MM.1S (cell line): ENCODE measurements at regions not wholly inside any gene's neighbourhood (a gene's known extent, or its start where the extent isn't known, plus 50 kb on each side); places are given as distances from the start of the nearest gene placed in this dataset.

Source experiments
- DNase-seq: peaks from one replicate; pipeline ENCODE4 v3.0.0-alpha.2; 2015
- H2AFZ ChIP-seq: fragments of 300-600 bp; sonication (generic); 2 replicates; pipeline ENCODE4 v1.6.0; 2016; ENCODE audit warnings: antibody characterized with exemption, low read length
- H3F3A ChIP-seq: fragments of 300-600 bp; sonication (generic); 2 replicates; pipeline ENCODE4 v1.6.1; 2016; ENCODE audit warnings: mild to moderate bottlenecking, antibody characterized with exemption, low read length, moderate library complexity, mixed read lengths; ENCODE audit not compliant: insufficient read depth
- H3K27ac ChIP-seq: fragments of 300-600 bp; sonication (generic); 2 replicates; pipeline ENCODE4 v1.5.1; 2016; ENCODE audit warnings: mild to moderate bottlenecking, low read length
- H3K27me3 ChIP-seq: fragments of 300-600 bp; sonication (generic); replicated peaks from 2 replicates; pipeline ENCODE4 v1.6.0; 2016; ENCODE audit warnings: low read length; ENCODE audit not compliant: insufficient read depth
- H3K36me3 ChIP-seq: fragments of 300-600 bp; sonication (generic); replicated peaks from 2 replicates; pipeline ENCODE4 v1.6.1; 2016; ENCODE audit warnings: mild to moderate bottlenecking, low read length, mixed read lengths; ENCODE audit not compliant: insufficient read depth
- H3K4me1 ChIP-seq: fragments of 300-600 bp; sonication (generic); 2 replicates; pipeline ENCODE4 v1.6.1; 2016; ENCODE audit warnings: low read length, mixed read lengths
- H3K4me2 ChIP-seq: fragments of 300-600 bp; sonication (generic); 2 replicates; pipeline ENCODE4 v1.6.0; 2016; ENCODE audit warnings: low read depth, low read length
- H3K4me3 ChIP-seq: fragments of 300-600 bp; sonication (generic); 2 replicates; pipeline ENCODE4 v1.5.1; 2016; ENCODE audit warnings: low read length, mixed read lengths
- H3K79me2 ChIP-seq: fragments of 300-600 bp; sonication (generic); 2 replicates; pipeline ENCODE4 v1.6.1; 2016; ENCODE audit warnings: mixed run types, low read length, mixed read lengths
- H3K9ac ChIP-seq: fragments of 300-600 bp; sonication (generic); 2 replicates; pipeline ENCODE4 v1.6.1; 2016; ENCODE audit warnings: low read length, mixed read lengths
- H3K9me2 ChIP-seq: fragments of 300-600 bp; sonication (generic); replicated peaks from 2 replicates; pipeline ENCODE4 v1.6.1; 2016; ENCODE audit warnings: mild to moderate bottlenecking, low read length, mixed read lengths; ENCODE audit not compliant: insufficient read depth
- H3K9me3 ChIP-seq: fragments of 300-600 bp; sonication (generic); replicated peaks from 2 replicates; pipeline ENCODE4 v1.6.1; 2016; ENCODE audit warnings: mild to moderate bottlenecking, low read length, mixed read lengths; ENCODE audit not compliant: insufficient read depth
- H4K20me1 ChIP-seq: fragments of 300-600 bp; sonication (generic); 2 replicates; pipeline ENCODE4 v1.6.1; 2016; ENCODE audit warnings: mild to moderate bottlenecking, low read length, moderate library complexity, mixed read lengths; ENCODE audit not compliant: insufficient read depth
- EZH2 ChIP-seq: fragments of 300-600 bp; sonication (generic); optimal IDR thresholded peaks from 2 replicates; pipeline ENCODE3; 2017; ENCODE audit warnings: low read depth, mild to moderate bottlenecking, antibody characterized with exemption, low read length, mixed read lengths
- EZH2phosphoT487 ChIP-seq: fragments of 300-600 bp; sonication (generic); IDR thresholded peaks from 2 replicates; pipeline ENCODE4 v1.6.1; 2018; ENCODE audit warnings: antibody characterized with exemption, low read length
- TF ChIP-seq, protein P1 (sequence below): fragments of 300-600 bp; sonication (generic); IDR thresholded peaks from 2 replicates; pipeline ENCODE4 v1.5.1; 2016; ENCODE audit warnings: antibody characterized with exemption, low read length, mixed read lengths

DNA sequence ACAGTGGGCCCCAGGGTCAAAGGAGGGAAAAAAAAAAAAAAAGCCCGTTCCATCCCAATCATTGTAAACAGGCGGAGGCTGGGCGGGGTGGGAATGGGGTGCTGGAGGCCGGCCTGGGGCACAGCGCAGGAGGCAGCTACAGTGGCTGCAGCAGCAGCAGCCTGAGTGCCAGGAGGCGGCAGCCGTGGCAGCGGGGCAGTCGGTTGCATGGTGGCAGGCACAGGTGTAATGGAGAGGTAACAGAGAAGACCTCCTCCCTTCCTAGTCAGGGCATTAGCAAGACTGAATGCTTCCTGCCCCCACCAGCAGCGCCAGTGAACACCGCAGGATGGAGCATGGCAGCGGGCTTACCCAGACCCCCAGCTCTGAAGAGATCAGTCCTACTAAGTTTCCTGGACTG lies 279.1 kb upstream of the TTC14 start:
- no peaks in the 10 kb centered on the region for H3K4me1 ChIP-seq
- no peak overlapping the region for H3K27ac ChIP-seq
- H3K79me2 ChIP-seq, result no peaks in the 10 kb centered on the region
- no peak overlapping the region for H2AFZ ChIP-seq
- no peaks in the 10 kb centered on the region for H3K9me3 ChIP-seq
- H3K4me3 ChIP-seq, result no peak overlapping the region
- no peak overlapping the region for H3K4me2 ChIP-seq
- no peaks in the 10 kb centered on the region for H3F3A ChIP-seq
- no peaks in the 10 kb centered on the region for H4K20me1 ChIP-seq
- H3K36me3 ChIP-seq, result no peaks in the 10 kb centered on the region
- H3K9me2 ChIP-seq, result no peaks in the 10 kb centered on the region
- no peak overlapping the region for H3K9ac ChIP-seq
- DNase-seq, result no peak
- no peak for TF ChIP-seq EZH2
- no peak for TF ChIP-seq EZH2phosphoT487
- TF ChIP-seq, protein P1, sequence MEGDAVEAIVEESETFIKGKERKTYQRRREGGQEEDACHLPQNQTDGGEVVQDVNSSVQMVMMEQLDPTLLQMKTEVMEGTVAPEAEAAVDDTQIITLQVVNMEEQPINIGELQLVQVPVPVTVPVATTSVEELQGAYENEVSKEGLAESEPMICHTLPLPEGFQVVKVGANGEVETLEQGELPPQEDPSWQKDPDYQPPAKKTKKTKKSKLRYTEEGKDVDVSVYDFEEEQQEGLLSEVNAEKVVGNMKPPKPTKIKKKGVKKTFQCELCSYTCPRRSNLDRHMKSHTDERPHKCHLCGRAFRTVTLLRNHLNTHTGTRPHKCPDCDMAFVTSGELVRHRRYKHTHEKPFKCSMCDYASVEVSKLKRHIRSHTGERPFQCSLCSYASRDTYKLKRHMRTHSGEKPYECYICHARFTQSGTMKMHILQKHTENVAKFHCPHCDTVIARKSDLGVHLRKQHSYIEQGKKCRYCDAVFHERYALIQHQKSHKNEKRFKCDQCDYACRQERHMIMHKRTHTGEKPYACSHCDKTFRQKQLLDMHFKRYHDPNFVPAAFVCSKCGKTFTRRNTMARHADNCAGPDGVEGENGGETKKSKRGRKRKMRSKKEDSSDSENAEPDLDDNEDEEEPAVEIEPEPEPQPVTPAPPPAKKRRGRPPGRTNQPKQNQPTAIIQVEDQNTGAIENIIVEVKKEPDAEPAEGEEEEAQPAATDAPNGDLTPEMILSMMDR, result no peak
- no peaks in the 10 kb centered on the region for H3K27me3 ChIP-seq

DNA sequence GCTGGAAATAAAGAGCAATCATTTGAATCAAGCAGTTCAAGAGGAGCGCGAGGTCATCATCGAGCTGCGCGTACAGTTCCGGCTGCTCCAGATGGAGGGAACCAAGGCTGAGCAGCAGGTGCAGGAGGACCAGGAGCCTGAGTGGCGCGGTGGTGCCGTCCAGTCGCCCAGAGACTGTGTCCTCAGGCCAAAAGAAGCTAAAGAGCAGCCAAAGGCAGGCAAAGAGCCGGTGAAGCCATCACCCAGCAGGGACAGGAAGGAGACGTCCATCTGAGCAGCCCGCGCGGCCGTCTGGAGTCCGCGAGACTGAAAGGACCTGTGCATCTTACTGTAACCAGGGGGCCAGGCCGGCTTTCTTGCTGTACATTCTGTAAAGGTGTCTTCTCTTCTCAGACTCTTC lies 277.2 kb upstream of the TTC14 start:
- no peak overlapping the region for H3K27ac ChIP-seq

DNA sequence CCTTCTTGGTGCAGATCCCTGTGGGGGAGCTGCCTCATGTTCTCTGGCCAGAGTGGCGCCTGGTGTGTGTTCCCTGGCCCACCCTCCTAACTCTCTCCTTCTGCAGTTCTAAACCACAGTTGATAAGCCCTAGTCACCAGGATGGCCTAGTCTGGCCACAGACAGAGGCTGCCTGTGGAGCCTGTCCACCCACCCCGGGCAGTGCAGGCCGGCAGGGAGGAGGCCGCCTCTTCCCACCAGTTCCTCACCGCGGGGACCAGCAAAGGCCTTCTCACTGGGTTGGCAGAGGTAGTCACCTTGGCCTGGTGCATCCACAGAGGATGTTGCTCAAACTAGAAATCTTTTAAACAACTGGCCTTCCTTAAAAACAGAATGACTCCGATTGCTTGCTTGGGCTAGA lies 276.4 kb upstream of the TTC14 start:
- Histone ChIP-seq H3K9me2 (no peaks in the 10 kb centered on the region), H3K4me2 (no peak overlapping the region), H3K27ac (no peak overlapping the region), H3K79me2 (no peaks in the 10 kb centered on the region), H3K27me3 (no peaks in the 10 kb centered on the region), H3K4me1 (no peaks in the 10 kb centered on the region), H3F3A (no peaks in the 10 kb centered on the region), H3K9me3 (no peaks in the 10 kb centered on the region), H3K4me3 (no peak overlapping the region), H3K9ac (no peak overlapping the region), H3K36me3 (no peaks in the 10 kb centered on the region), H2AFZ (no peak overlapping the region), H4K20me1 (no peaks in the 10 kb centered on the region)
- TF ChIP-seq, protein P1, result no peak
- TF ChIP-seq EZH2phosphoT487 (no peak), EZH2 (no peak)
- no peak for DNase-seq

More for the DNA sequence above, 277.2 kb upstream of the TTC14 start:
- Histone ChIP-seq H3K36me3 (no peaks in the 10 kb centered on the region), H3K4me1 (no peaks in the 10 kb centered on the region), H3K4me2 (no peak overlapping the region), H3K4me3 (no peak overlapping the region), H3K9me2 (no peaks in the 10 kb centered on the region), H3K9me3 (no peaks in the 10 kb centered on the region), H2AFZ (no peak overlapping the region), H3K27me3 (no peaks in the 10 kb centered on the region), H3F3A (no peaks in the 10 kb centered on the region), H3K9ac (no peak overlapping the region), H3K79me2 (no peaks in the 10 kb centered on the region), H4K20me1 (no peaks in the 10 kb centered on the region)
- no peak for DNase-seq
- TF ChIP-seq EZH2, result no peak
- TF ChIP-seq, protein P1, result no peak
- TF ChIP-seq EZH2phosphoT487, result no peak

DNA sequence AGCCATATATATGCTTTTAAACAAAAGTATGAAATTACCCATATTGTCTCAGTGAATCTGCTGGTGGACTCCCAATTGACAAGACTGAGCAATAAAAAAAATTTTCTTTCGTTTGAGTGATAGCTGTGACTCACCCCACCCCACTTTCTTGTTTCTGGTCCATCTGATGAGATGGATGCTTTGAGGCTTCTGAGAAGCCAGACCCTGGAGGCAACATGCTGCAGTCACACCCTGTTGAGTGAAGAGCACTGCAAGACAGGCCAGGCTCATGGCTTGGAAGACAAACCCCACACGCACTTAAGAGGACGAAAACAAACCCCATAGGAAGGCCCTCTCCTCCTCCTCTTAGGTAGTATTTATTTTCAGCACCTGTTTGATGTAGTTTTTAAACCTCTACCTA lies 276.0 kb upstream of the TTC14 start:
- Histone ChIP-seq H3K27me3 (no peaks in the 10 kb centered on the region), H3F3A (no peaks in the 10 kb centered on the region), H3K9me2 (no peaks in the 10 kb centered on the region), H3K4me3 (no peak overlapping the region), H3K9ac (no peak overlapping the region), H3K9me3 (no peaks in the 10 kb centered on the region), H2AFZ (no peak overlapping the region), H3K4me1 (no peaks in the 10 kb centered on the region), H4K20me1 (no peaks in the 10 kb centered on the region), H3K79me2 (no peaks in the 10 kb centered on the region), H3K36me3 (no peaks in the 10 kb centered on the region), H3K4me2 (no peak overlapping the region), H3K27ac (no peak overlapping the region)
- TF ChIP-seq EZH2phosphoT487 (no peak), EZH2 (no peak)
- TF ChIP-seq, protein P1, result no peak
- no peak for DNase-seq
